Endothelial cell of umbilical vein (primary cell): ENCODE measurements at regions not wholly inside any gene's neighbourhood (a gene's known extent, or its start where the extent isn't known, plus 50 kb on each side); places are given as distances from the start of the nearest gene placed in this dataset.

Experiments used
- BruUV-seq: library from RNA; stranded (reverse); fragments of 400-500 nt; replicated peaks from 2 replicates; lab custom pipeline; 2021; lab: Mats Ljungman, UMichigan
- CTCF ChIA-PET: fragments of 300-600, 350-600 bp; sonication (Branson Sonifier 250); formaldehyde crosslinking; loops from one replicate; lab custom pipeline; 2021; ENCODE audit warnings: antibody characterized with exemption, inconsistent platforms; lab: Charles Lee
- POLR2A ChIA-PET: fragments of 300-600, 350-600 bp; sonication (Branson Sonifier 250); formaldehyde crosslinking; loops from one replicate; lab custom pipeline; 2021; ENCODE audit warnings: antibody characterized with exemption, inconsistent platforms; lab: Charles Lee
- DNase-seq: peaks from one replicate; pipeline ENCODE4 v3.0.0-alpha.2; 2011; ENCODE audit warnings: low read depth, low spot score
- FAIRE-seq: peaks from 2 replicates; lab custom pipeline; 2011; peaks lifted over from hg19 to GRCh38; lab: Jason Lieb, UNC
- H2AFZ ChIP-seq: 2 replicates; pipeline ENCODE4 v1.6.0; 2012; ENCODE audit warnings: low read depth, low read length, control low read depth, inconsistent platforms
- H3K27ac ChIP-seq: 2 replicates; pipeline ENCODE4 v1.5.1; 2011; ENCODE audit warnings: low read depth, mild to moderate bottlenecking, control low read depth, low read length, moderate library complexity; ENCODE audit not compliant: insufficient read depth
- H3K27me3 ChIP-seq, 2 experiments: 2 replicates each; pipeline versions ENCODE4 v1.6.0 to v1.6.1; 2011; ENCODE audit warnings: low read length in 2 of 2, mixed read lengths in 1 of 2; ENCODE audit not compliant: control insufficient read depth in 2 of 2, insufficient read depth in 2 of 2
- H3K36me3 ChIP-seq, 2 experiments: 2 replicates in 1 of 2; 3 replicates in 1 of 2; pipeline ENCODE4 v1.5.1; 2011; ENCODE audit warnings: low read length in 2 of 2, mild to moderate bottlenecking in 1 of 2, moderate library complexity in 1 of 2; ENCODE audit not compliant: control insufficient read depth in 2 of 2, insufficient read depth in 2 of 2; ENCODE audit errors: extremely low read depth in 1 of 2
- H3K4me1 ChIP-seq: 3 replicates; pipeline ENCODE4 v1.5.1; 2011; ENCODE audit warnings: mild to moderate bottlenecking, low read length; ENCODE audit not compliant: control insufficient read depth, insufficient read depth; ENCODE audit errors: extremely low read depth
- H3K4me2 ChIP-seq: 2 replicates; pipeline ENCODE4 v1.6.1; 2011; ENCODE audit warnings: low read length, control low read depth, mixed read lengths; ENCODE audit not compliant: insufficient read depth
- H3K4me3 ChIP-seq, 3 experiments: fragments of 200-600 bp in 1 of 3; sonication (generic), shearing (Covaris generic) in 1 of 3; replicated peaks in 1 of 3; 2 replicates each; pipeline ENCODE4 v1.5.1; 2011 to 2016; ENCODE audit warnings: control low read depth in 3 of 3, low read length in 3 of 3, mild to moderate bottlenecking in 2 of 3, inconsistent platforms in 1 of 3, low read depth in 1 of 3, moderate library complexity in 1 of 3; ENCODE audit not compliant: insufficient read depth in 1 of 3
- H3K79me2 ChIP-seq: 2 replicates; pipeline ENCODE4 v1.6.0; 2012; ENCODE audit warnings: low read length, inconsistent platforms; ENCODE audit not compliant: control insufficient read depth, insufficient read depth
- H3K9ac ChIP-seq: replicated peaks from 2 replicates; pipeline ENCODE3; 2011; ENCODE audit warnings: low read length, control low read depth; ENCODE audit not compliant: insufficient read depth; ENCODE audit errors: extremely low read depth
- H3K9me1 ChIP-seq: replicated peaks from 3 replicates; pipeline ENCODE4 v1.6.0; 2011; ENCODE audit warnings: mild to moderate bottlenecking, low read length; ENCODE audit not compliant: control insufficient read depth, insufficient read depth; ENCODE audit errors: extremely low read depth
- H3K9me3 ChIP-seq: replicated peaks from 2 replicates; pipeline ENCODE4 v1.5.1; 2012; ENCODE audit warnings: low read length, inconsistent platforms; ENCODE audit not compliant: control insufficient read depth, insufficient read depth
- H4K20me1 ChIP-seq: replicated peaks from 2 replicates; pipeline ENCODE3; 2011; ENCODE audit warnings: mild to moderate bottlenecking, low read length; ENCODE audit not compliant: control insufficient read depth, insufficient read depth; ENCODE audit errors: extremely low read depth
- CTCF ChIP-seq, 2 donors: IDR thresholded peaks; 1 replicate in 1 of 2; 2 replicates in 1 of 2; pipeline ENCODE4 v1.5.1; 2011; ENCODE audit warnings: low read length in 2 of 2, mild to moderate bottlenecking in 2 of 2, moderate library complexity in 2 of 2, control low read depth in 1 of 2, inconsistent platforms in 1 of 2, low read depth in 1 of 2; ENCODE audit not compliant: insufficient read depth in 1 of 2; ENCODE audit errors: extremely low read depth in 1 of 2
- EZH2 ChIP-seq: IDR thresholded peaks from 2 replicates; pipeline ENCODE4 v1.6.1; 2012; ENCODE audit warnings: borderline replicate concordance, low read depth, mild to moderate bottlenecking, moderate library complexity, low read length, inconsistent platforms; ENCODE audit not compliant: severe bottlenecking
- FOS ChIP-seq: IDR thresholded peaks from 2 replicates; pipeline ENCODE4 v1.6.1; 2011; ENCODE audit warnings: mild to moderate bottlenecking, low read length, moderate library complexity, borderline replicate concordance; ENCODE audit not compliant: insufficient read depth
- GATA2 ChIP-seq: IDR thresholded peaks from 2 replicates; pipeline ENCODE4 v1.7.0; 2011; ENCODE audit warnings: low read depth, mild to moderate bottlenecking, moderate library complexity, mixed read lengths, low read length; ENCODE audit not compliant: insufficient read length, insufficient read depth
- JUN ChIP-seq: IDR thresholded peaks from 2 replicates; pipeline ENCODE4 v1.6.1; 2011; ENCODE audit warnings: borderline replicate concordance, low read depth; ENCODE audit not compliant: insufficient read length, insufficient read depth
- MAX ChIP-seq: IDR thresholded peaks from 2 replicates; pipeline ENCODE4 v1.6.1; 2011; ENCODE audit not compliant: insufficient read depth, insufficient read length
- MYC ChIP-seq: IDR thresholded peaks from one replicate; pipeline ENCODE4 v1.6.1; 2011; ENCODE audit warnings: mild to moderate bottlenecking, low read depth, low read length
- POLR2A ChIP-seq: IDR thresholded peaks from 2 replicates; pipeline ENCODE4 v1.6.1; 2012; ENCODE audit warnings: low read depth, mild to moderate bottlenecking, control low read depth, low read length
- POLR2AphosphoS5 ChIP-seq: IDR thresholded peaks from 2 replicates; pipeline ENCODE4 v1.6.1; 2012; ENCODE audit warnings: low read depth, mild to moderate bottlenecking, control low read depth, low read length, moderate library complexity; ENCODE audit not compliant: insufficient read depth
- dilution Hi-C: fragments of 300-500 bp; cut with MboI; formaldehyde crosslinking; loops from one replicate; pipeline ENCODE4 v1.15.0; 2019; ENCODE audit warnings: low sequenced_read_pairs; ENCODE audit not compliant: extremely low pct_ligation_motif_present
- intact Hi-C: fragments of 100-400 bp; cut with micrococcal nuclease; formaldehyde crosslinking; loops from one replicate; pipeline ENCODE4 v1.10.0; 2022

- BruUV-seq: no TSS peak
- Histone ChIP-seq H3K4me3 (no peak overlapping the region), H3K27ac (no peak overlapping the region), H3K9ac (no peak overlapping the region), H2AFZ (no peak overlapping the region), H3K9me3 (peaks cover 6% of the 10 kb centered on the region), H3K4me2 (no peak overlapping the region), H3K79me2 (no peaks in the 10 kb centered on the region), H3K36me3 (no peaks in the 10 kb centered on the region), H3K27me3 (no peaks in the 10 kb centered on the region), H4K20me1 (no peaks in the 10 kb centered on the region), H3K9me1 (no peaks in the 10 kb centered on the region), H3K4me1 (no peaks in the 10 kb centered on the region)
- TF ChIP-seq MAX (no peak), GATA2 (no peak), EZH2 (no peak), POLR2A (no peak), MYC (no peak), JUN (no peak), CTCF (IDR thresholded peaks at IDR 0.05; ENCODE audit: extremely low read depth in 1 of 2, insufficient read depth in 1 of 2, low read depth in 1 of 2, low read length in 2 of 2) (no peak), POLR2AphosphoS5 (no peak), FOS (no peak)
- DNase-seq (no peak), FAIRE-seq (no peak)
- dilution Hi-C loops: no loop called here
- CTCF ChIA-PET: no interaction called here
- intact Hi-C loops: no loop called here
- POLR2A ChIA-PET: no interaction called here
Measured at GRCh38 chr10:107356396-107356795, 191.9 kb upstream of the SORCS1 start.
